Upper lobe of left lung (tissue), 6 donors: ENCODE measurements at regions not wholly inside any gene's neighbourhood (a gene's known extent, or its start where the extent isn't known, plus 50 kb on each side); places are given as distances from the start of the nearest gene placed in this dataset.
A peak's percentile ranks its signal among the peaks of the same experiment; 100 is the strongest.
"Not testable (repeated sequence)": the region's sequence is repeated elsewhere in the genome, so short reads cannot be mapped to it uniquely, and the experiment has no call there.

Experiments used
- ATAC-seq, 2 donors: fragments of 200-7000 bp; cut with Tn5 transposase; one replicate each; pipeline ENCODE4 v1.9.1; 2022; ENCODE audit warnings: mild to moderate bottlenecking in 2 of 2, moderate library complexity in 2 of 2; ENCODE audit not compliant: low FRiP score in 2 of 2
- DNase-seq, 2 donors: peaks; one replicate each; pipeline ENCODE4 v3.0.0-alpha.2; 2019 to 2020
- H3K27ac ChIP-seq, 4 donors: fragments of 200-600 bp; sonication (generic); one replicate each; pipeline ENCODE4 v1.5.1; 2016 to 2019
- H3K27me3 ChIP-seq, 4 donors: fragments of 200-600 bp; sonication (generic); one replicate each; pipeline ENCODE4 v1.5.1; 2017 to 2019
- H3K36me3 ChIP-seq, 4 donors: fragments of 200-600 bp; sonication (generic); one replicate each; pipeline ENCODE4 v1.5.1; 2016 to 2019
- H3K4me1 ChIP-seq, 4 donors: fragments of 200-600 bp; sonication (generic); one replicate each; pipeline ENCODE4 v1.5.1; 2018 to 2019
- H3K4me3 ChIP-seq, 4 donors: fragments of 200-600 bp; sonication (generic); one replicate each; pipeline ENCODE4 v1.5.1; 2017 to 2019; ENCODE audit warnings: mild to moderate bottlenecking in 2 of 4, moderate library complexity in 1 of 4
- H3K9me3 ChIP-seq, 4 donors: fragments of 200-600 bp; sonication (generic); one replicate each; pipeline ENCODE4 v1.5.1; 2018 to 2019
- CTCF ChIP-seq, 6 experiments: fragments of 450-650 bp in 4 of 6; fragments of 200-600 bp in 2 of 6; sonication (generic) in 2 of 6; IDR thresholded peaks; one replicate each; pipeline ENCODE4 v1.5.1; 2016 to 2019; ENCODE audit warnings: antibody characterized with exemption in 6 of 6
- EP300 ChIP-seq, 4 donors: sonication (generic); formaldehyde crosslinking; IDR thresholded peaks; one replicate each; pipeline ENCODE4 v1.5.1; 2017; ENCODE audit warnings: antibody characterized with exemption in 4 of 4, control low read depth in 2 of 4
- POLR2A ChIP-seq, 4 donors: fragments of 450-650 bp; IDR thresholded peaks; one replicate each; pipeline ENCODE4 v1.5.1; 2016 to 2017; ENCODE audit warnings: antibody characterized with exemption in 4 of 4, mild to moderate bottlenecking in 2 of 4
- POLR2AphosphoS5 ChIP-seq, 2 donors: sonication (generic); formaldehyde crosslinking; IDR thresholded peaks; one replicate each; pipeline ENCODE4 v1.5.1; 2017; ENCODE audit warnings: antibody characterized with exemption in 2 of 2
- WGBS, 2 donors: methylation state at CpG; one replicate each; pipeline ENCODE4 v1.1.5; 2017 to 2018; 5-methylcytosine and 5-hydroxymethylcytosine counted together
- donor health status: DM: no; HTN: no; CAD: no; lungs with moderate emphysema.
- donor health status: DM: no; HTN: yes; CAD: no; lungs with severe emphysema.

- ATAC-seq (no peak), DNase-seq (no peak)
- Histone ChIP-seq H3K4me3 (no peak overlapping the region), H3K4me1 (no peaks in the 10 kb centered on the region), H3K27ac (no peak overlapping the region), H3K27me3 (no peaks in the 10 kb centered on the region), H3K36me3 (no peaks in the 10 kb centered on the region), H3K9me3 (no peaks in the 10 kb centered on the region)
- 48 to 68% methylated on average over 2 of the region's 2 CpGs for WGBS, 2 donors
- TF ChIP-seq POLR2A (IDR thresholded peaks at IDR 0.05), result no peak
- no peak for TF ChIP-seq CTCF (IDR thresholded peaks at IDR 0.05)
- no peak for TF ChIP-seq EP300 (IDR thresholded peaks at IDR 0.05)
- no peak for TF ChIP-seq POLR2AphosphoS5 (IDR thresholded peaks at IDR 0.05)
Measured at GRCh38 chr7:12493863-12494686, 76.4 kb upstream of the SCIN start.

DNA sequence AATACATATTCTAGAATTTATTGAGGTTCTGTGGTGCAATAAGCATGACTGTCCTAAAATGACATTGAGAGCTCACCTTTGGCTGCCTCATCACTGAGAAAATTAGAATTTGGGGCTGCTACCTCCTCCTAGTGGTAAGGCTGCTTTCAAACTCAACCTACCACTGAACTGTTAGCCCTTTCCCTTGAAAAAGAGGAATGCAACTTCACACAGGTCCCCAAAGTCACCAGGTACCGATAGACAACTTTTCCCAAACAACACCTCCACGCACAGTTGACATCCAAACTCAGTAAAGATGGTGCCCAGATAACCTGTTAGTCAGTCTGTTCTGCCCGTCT lies 75.9 kb upstream of the SCIN start:
- TF ChIP-seq POLR2A (IDR thresholded peaks at IDR 0.05), result no peak
- no peak for TF ChIP-seq EP300 (IDR thresholded peaks at IDR 0.05)
- TF ChIP-seq CTCF (IDR thresholded peaks at IDR 0.05), result no peak
- no peak for TF ChIP-seq POLR2AphosphoS5 (IDR thresholded peaks at IDR 0.05)
- ATAC-seq (no peak), DNase-seq (no peak)
- Histone ChIP-seq H3K27me3 (no peaks in the 10 kb centered on the region), H3K9me3 (no peaks in the 10 kb centered on the region), H3K27ac (no peak overlapping the region), H3K4me1 (no peaks in the 10 kb centered on the region), H3K4me3 (no peak overlapping the region), H3K36me3 (no peaks in the 10 kb centered on the region)
- WGBS, 2 donors, result 93 to 94% methylated on average over 3 of the region's 3 CpGs

DNA sequence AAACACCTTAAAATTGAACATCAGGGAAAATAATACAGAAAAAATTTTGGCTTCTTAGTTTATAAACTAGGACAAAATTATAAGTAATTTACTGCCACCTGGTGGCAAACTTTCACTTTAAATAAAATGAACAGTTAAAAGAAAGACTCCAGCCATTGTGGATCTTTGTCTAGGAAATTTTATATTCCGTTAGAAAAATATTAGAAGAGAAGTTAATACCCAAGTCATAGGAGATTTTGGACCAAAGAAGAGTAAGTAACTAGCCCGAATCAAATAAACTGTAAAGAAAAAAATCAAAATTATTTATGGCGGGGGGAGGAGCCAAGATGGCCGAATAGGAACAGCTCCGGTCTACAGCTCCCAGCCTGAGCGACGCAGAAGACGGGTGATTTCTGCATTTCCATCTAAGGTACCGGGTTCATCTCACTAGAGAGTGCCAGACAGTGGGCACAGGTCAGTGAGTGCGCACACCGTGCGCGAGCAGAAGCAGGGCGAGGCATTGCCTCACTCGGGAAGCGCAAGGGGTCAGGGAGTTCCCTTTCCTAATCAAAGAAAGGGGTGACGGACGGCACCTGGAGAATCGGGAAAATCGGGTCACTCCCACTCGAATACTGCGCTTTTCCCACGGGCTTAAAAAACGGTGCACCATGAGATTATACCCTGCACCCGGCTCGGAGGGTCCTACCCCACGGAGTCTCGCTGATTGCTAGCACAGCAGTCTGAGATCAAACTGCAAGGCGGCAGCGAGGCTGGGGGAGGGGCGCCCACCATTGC lies 73.4 kb upstream of the SCIN start:
- peak in 1 of 6 experiments; percentile 21 for TF ChIP-seq CTCF (IDR thresholded peaks at IDR 0.05)
- peak overlapping the region in 1 of 4 donors; percentile 8 for H3K4me3 ChIP-seq

DNA sequence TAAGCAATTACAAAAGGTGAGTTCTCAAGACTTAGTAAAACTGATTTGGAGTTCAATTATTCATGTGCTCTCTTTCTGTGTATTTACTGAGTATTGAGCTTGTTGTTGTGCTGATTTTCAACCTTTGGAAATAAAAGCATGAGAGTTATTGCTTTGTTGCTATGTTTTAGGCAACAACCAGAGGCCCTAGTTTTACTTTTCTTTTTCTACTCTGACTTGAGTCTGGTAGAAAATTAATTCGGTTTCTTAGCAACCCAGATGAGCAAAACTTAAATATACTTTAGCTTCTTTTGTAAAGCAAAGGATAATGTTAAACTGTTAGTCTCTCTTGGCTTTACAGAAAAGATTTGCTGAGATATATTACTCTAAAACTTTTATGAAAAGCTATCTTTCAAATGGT lies 66.4 kb upstream of the SCIN start:
- no peaks in the 10 kb centered on the region for H3K36me3 ChIP-seq
- H3K4me1 ChIP-seq, result no peaks in the 10 kb centered on the region
- no peak for DNase-seq
- 29 to 50% methylated on average over 1 of the region's 1 CpG for WGBS, 2 donors
- no peak for TF ChIP-seq CTCF (IDR thresholded peaks at IDR 0.05)
- TF ChIP-seq POLR2A (IDR thresholded peaks at IDR 0.05), result no peak
- no peak for TF ChIP-seq EP300 (IDR thresholded peaks at IDR 0.05)
- no peak for TF ChIP-seq POLR2AphosphoS5 (IDR thresholded peaks at IDR 0.05)
- H3K9me3 ChIP-seq, result no peaks in the 10 kb centered on the region
- no peaks in the 10 kb centered on the region for H3K27me3 ChIP-seq
- no peak overlapping the region for H3K4me3 ChIP-seq
- no peak overlapping the region for H3K27ac ChIP-seq
- ATAC-seq, result no peak

More for the DNA sequence above, 73.4 kb upstream of the SCIN start:
- 75 to 82% methylated on average over 13 to 15 of the region's 31 CpGs for WGBS, 2 donors
- H3K9me3 ChIP-seq, H3K4me1 ChIP-seq, ATAC-seq, H3K27ac ChIP-seq, H3K27me3 ChIP-seq, H3K36me3 ChIP-seq: not testable (repeated sequence)
- peak in 1 of 2 donors; percentile 22 for DNase-seq
